Ovary (tissue), 3 donors: ENCODE measurements at regions not wholly inside any gene's neighbourhood (a gene's known extent, or its start where the extent isn't known, plus 50 kb on each side); places are given as distances from the start of the nearest gene placed in this dataset.

Experiments
- CTCF ChIP-seq, 3 donors: fragments of 450-650 bp in 2 of 3; fragments of 200-600 bp in 1 of 3; IDR thresholded peaks; one replicate each; pipeline versions ENCODE4 v1.5.1 to v1.8.0; 2016 to 2022; ENCODE audit warnings: antibody characterized with exemption in 3 of 3, mild to moderate bottlenecking in 1 of 3
- EP300 ChIP-seq: sonication (generic); formaldehyde crosslinking; IDR thresholded peaks from one replicate; pipeline ENCODE4 v1.6.1; 2017; ENCODE audit warnings: antibody characterized with exemption
- POLR2A ChIP-seq: fragments of 450-650 bp; IDR thresholded peaks from one replicate; pipeline ENCODE4 v1.6.1; 2017; ENCODE audit warnings: antibody characterized with exemption, mild to moderate bottlenecking, moderate library complexity
- donor health status: DM: no; HTN: no; CAD: no.

- TF ChIP-seq CTCF (IDR thresholded peaks at IDR 0.05) (no peak), POLR2A (no peak), EP300 (no peak)
Observed at GRCh38 chr17:6325051-6325450, 109.9 kb downstream of the AIPL1 start.
